CD4-positive, alpha-beta memory T cell (primary cell): ENCODE measurements at regions not wholly inside any gene's neighbourhood (a gene's known extent, or its start where the extent isn't known, plus 50 kb on each side); places are given as distances from the start of the nearest gene placed in this dataset.

Experiments
- CTCF ChIA-PET: fragments of 350-600 bp; sonication (Branson Sonifier 250); formaldehyde crosslinking; loops from one replicate; lab custom pipeline; 2021; ENCODE audit warnings: inconsistent platforms; ENCODE audit not compliant: partially characterized antibody; lab: Charles Lee
- POLR2A ChIA-PET: fragments of 350-600 bp; sonication (Branson Sonifier 250); formaldehyde crosslinking; loops from one replicate; lab custom pipeline; 2021; ENCODE audit not compliant: partially characterized antibody; lab: Charles Lee
- DNase-seq, 5 donors: peaks; one replicate each; pipeline versions ENCODE4 v3.0.0 to v3.0.0-alpha.2; 2020 to 2022; ENCODE audit warnings: mixed read lengths in 1 of 5
- H3K27ac ChIP-seq: one replicate; pipeline ENCODE4 v1.7.0; 2013; ENCODE audit warnings: low read depth, low read length
- H3K27me3 ChIP-seq: 2 replicates; pipeline ENCODE4 v1.7.0; 2013; ENCODE audit warnings: mild to moderate bottlenecking, low read length, moderate library complexity; ENCODE audit not compliant: insufficient read depth
- H3K36me3 ChIP-seq: 2 replicates; pipeline ENCODE4 v1.7.0; 2013; ENCODE audit warnings: mild to moderate bottlenecking, low read length, moderate library complexity; ENCODE audit not compliant: insufficient read depth
- H3K4me1 ChIP-seq: 2 replicates; pipeline ENCODE4 v1.7.0; 2013; ENCODE audit warnings: mild to moderate bottlenecking, low read length, moderate library complexity; ENCODE audit not compliant: insufficient read depth
- H3K4me3 ChIP-seq, 2 donors: one replicate each; pipeline ENCODE4 v1.7.0; 2013; ENCODE audit warnings: low read length in 2 of 2, mild to moderate bottlenecking in 1 of 2
- H3K9me3 ChIP-seq, 2 donors: one replicate each; pipeline ENCODE4 v1.7.0; 2013; ENCODE audit warnings: low read length in 2 of 2, control low read depth in 1 of 2; ENCODE audit not compliant: control insufficient read depth in 1 of 2
- H3K27ac Mint-ChIP-seq, 7 donors: one replicate each; pipeline ENCODE4 v1.8.0; 2020 to 2021; ENCODE audit warnings: mixed read lengths in 7 of 7, mild to moderate bottlenecking in 6 of 7, inconsistent platforms in 3 of 7, moderate library complexity in 3 of 7
- H3K27me3 Mint-ChIP-seq, 2 donors: one replicate each; pipeline ENCODE4 v1.8.0; 2020 to 2021; ENCODE audit warnings: mixed read lengths in 2 of 2
- H3K36me3 Mint-ChIP-seq, 2 donors: one replicate each; pipeline ENCODE4 v1.8.0; 2020 to 2021; ENCODE audit warnings: mixed read lengths in 2 of 2, inconsistent platforms in 1 of 2, mild to moderate bottlenecking in 1 of 2
- H3K4me1 Mint-ChIP-seq, 4 donors: one replicate each; pipeline ENCODE4 v1.8.0; 2020 to 2021; ENCODE audit warnings: mixed read lengths in 4 of 4, mild to moderate bottlenecking in 1 of 4
- H3K4me3 Mint-ChIP-seq, 8 donors: one replicate each; pipeline ENCODE4 v1.8.0; 2020 to 2021; ENCODE audit warnings: mixed read lengths in 8 of 8, mild to moderate bottlenecking in 7 of 8, moderate library complexity in 6 of 8, inconsistent platforms in 3 of 8
- H3K9me3 Mint-ChIP-seq, 8 donors: one replicate each; pipeline ENCODE4 v1.8.0; 2020 to 2021; ENCODE audit warnings: mixed read lengths in 8 of 8, mild to moderate bottlenecking in 5 of 8, inconsistent platforms in 3 of 8, moderate library complexity in 1 of 8
- intact Hi-C: fragments of 100-400 bp; cut with micrococcal nuclease; formaldehyde crosslinking; loops from one replicate; pipeline ENCODE4 v1.15.1; 2023

DNA sequence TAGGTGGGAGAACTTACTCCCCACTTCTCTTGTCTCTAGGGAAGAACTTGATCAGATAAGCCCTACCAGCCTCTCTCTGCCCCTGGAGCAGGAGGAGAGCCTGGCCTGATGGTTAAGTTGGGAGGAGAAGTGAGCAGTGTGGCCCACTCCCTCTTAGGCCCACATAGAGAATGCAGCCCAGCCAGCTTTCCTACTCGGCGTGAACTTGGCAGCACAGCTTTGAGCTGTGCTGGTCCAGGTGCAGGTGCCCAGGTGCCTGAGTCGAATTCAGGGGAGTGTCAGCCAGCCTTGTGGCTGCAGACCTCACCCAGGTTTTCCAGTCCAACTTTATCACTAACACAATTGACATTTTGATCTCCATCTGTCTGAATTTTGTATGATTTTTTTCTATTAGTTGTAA is 77.6 kb upstream of the PAQR3 start:
- H3K4me3 Mint-ChIP-seq = no peak overlapping the region

DNA sequence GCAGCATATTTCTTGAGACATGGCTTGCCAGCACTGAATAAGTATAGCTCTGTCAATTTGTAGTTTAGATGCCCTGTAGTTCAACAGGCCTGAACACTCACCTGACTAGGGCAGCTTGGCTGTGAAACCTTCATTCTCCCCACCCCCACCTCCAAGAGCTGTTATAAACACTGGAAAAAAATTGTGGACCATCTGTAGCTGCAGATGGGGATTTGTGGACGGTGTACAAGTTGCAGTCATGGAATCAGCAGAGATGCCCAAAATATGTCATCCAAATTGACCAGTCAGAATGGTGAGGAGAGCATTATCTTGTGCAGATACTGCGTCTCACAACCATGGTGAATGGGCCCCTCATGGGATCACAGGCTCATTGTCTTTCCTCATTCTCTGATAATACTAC is 76.2 kb upstream of the PAQR3 start:
- Mint-ChIP-seq H3K27me3 (peaks cover 6 to 8% of the 10 kb centered on the region in 2 donors), H3K9me3 (peaks cover 0 to 9% (median 2%) of the 10 kb centered on the region in 8 donors), H3K27ac (no peak overlapping the region), H3K36me3 (no peaks in the 10 kb centered on the region), H3K4me3 (no peak overlapping the region), H3K4me1 (no peaks in the 10 kb centered on the region)
- H3K4me3 ChIP-seq = no peak overlapping the region
- H3K9me3 ChIP-seq = no peaks in the 10 kb centered on the region
- POLR2A ChIA-PET = no interaction called here
- intact Hi-C loops = no loop called here
- DNase-seq = no peak
- no peaks in the 10 kb centered on the region for H3K4me1 ChIP-seq
- H3K27ac ChIP-seq = no peak overlapping the region
- no peaks in the 10 kb centered on the region for H3K36me3 ChIP-seq
- H3K27me3 ChIP-seq = no peaks in the 10 kb centered on the region
- CTCF ChIA-PET = no interaction called here

More for the DNA sequence above, 77.6 kb upstream of the PAQR3 start:
- Histone ChIP-seq H3K9me3 (no peaks in the 10 kb centered on the region), H3K36me3 (no peaks in the 10 kb centered on the region), H3K4me3 (no peak overlapping the region), H3K27me3 (no peaks in the 10 kb centered on the region), H3K4me1 (no peaks in the 10 kb centered on the region), H3K27ac (no peak overlapping the region)
- Mint-ChIP-seq H3K9me3 (peaks cover 0 to 7% (median 2%) of the 10 kb centered on the region in 8 donors), H3K36me3 (no peaks in the 10 kb centered on the region), H3K4me1 (no peaks in the 10 kb centered on the region), H3K27me3 (peaks cover 3% of the 10 kb centered on the region in 2 donors), H3K27ac (no peak overlapping the region)
- intact Hi-C loops = no loop called here
- POLR2A ChIA-PET = no interaction called here
- DNase-seq = no peak
- CTCF ChIA-PET = no interaction called here

- no peaks in the 10 kb centered on the region for H3K4me1 Mint-ChIP-seq
- H3K27ac Mint-ChIP-seq = no peak overlapping the region
- H3K4me1 ChIP-seq = no peaks in the 10 kb centered on the region
- POLR2A ChIA-PET = no interaction called here
- DNase-seq = no peak
- no peak overlapping the region for H3K27ac ChIP-seq
- H3K27me3 Mint-ChIP-seq = peaks cover 6 to 11% of the 10 kb centered on the region in 2 donors
- no peak overlapping the region for H3K4me3 Mint-ChIP-seq
- H3K9me3 Mint-ChIP-seq = peaks cover 0 to 9% (median 2%) of the 10 kb centered on the region in 8 donors
- CTCF ChIA-PET = no interaction called here
- no peaks in the 10 kb centered on the region for H3K36me3 Mint-ChIP-seq
- H3K9me3 ChIP-seq = no peaks in the 10 kb centered on the region
- intact Hi-C loops = no loop called here
- no peak overlapping the region for H3K4me3 ChIP-seq
- H3K27me3 ChIP-seq = no peaks in the 10 kb centered on the region
- H3K36me3 ChIP-seq = no peaks in the 10 kb centered on the region
Measured at GRCh38 chr4:79014230-79014629, 75.0 kb upstream of the PAQR3 start.

- intact Hi-C loops = no loop called here
- CTCF ChIA-PET = no interaction called here
- H3K9me3 Mint-ChIP-seq = peaks cover 0 to 9% (median 0%) of the 10 kb centered on the region in 8 donors
Measured at GRCh38 chr4:79013756-79014155, 74.5 kb upstream of the PAQR3 start.

GRCh38 chr4:78990938-78991810 is 51.9 kb upstream of the PAQR3 start:
- Histone ChIP-seq H3K36me3 (no peaks in the 10 kb centered on the region), H3K4me1 (no peaks in the 10 kb centered on the region), H3K27me3 (no peaks in the 10 kb centered on the region), H3K9me3 (no peaks in the 10 kb centered on the region), H3K27ac (no peak overlapping the region), H3K4me3 (no peak overlapping the region)
- H3K27ac Mint-ChIP-seq = no peak overlapping the region
- peaks cover 4 to 8% of the 10 kb centered on the region in 2 donors for H3K27me3 Mint-ChIP-seq
- no peak overlapping the region for H3K4me3 Mint-ChIP-seq
- CTCF ChIA-PET = no interaction called here
- no peaks in the 10 kb centered on the region for H3K4me1 Mint-ChIP-seq
- H3K9me3 Mint-ChIP-seq = no peaks in the 10 kb centered on the region
- intact Hi-C loops = no loop called here
- POLR2A ChIA-PET = no interaction called here
- no peaks in the 10 kb centered on the region for H3K36me3 Mint-ChIP-seq
- no peak for DNase-seq

More at GRCh38 chr4:79013756-79014155, 74.5 kb upstream of the PAQR3 start:
- Mint-ChIP-seq H3K27ac (no peak overlapping the region), H3K4me1 (no peaks in the 10 kb centered on the region), H3K4me3 (no peak overlapping the region), H3K27me3 (peaks cover 5 to 10% of the 10 kb centered on the region in 2 donors), H3K36me3 (no peaks in the 10 kb centered on the region)
- Histone ChIP-seq H3K4me3 (no peak overlapping the region), H3K9me3 (no peaks in the 10 kb centered on the region), H3K27ac (no peak overlapping the region), H3K4me1 (no peaks in the 10 kb centered on the region), H3K36me3 (no peaks in the 10 kb centered on the region), H3K27me3 (no peaks in the 10 kb centered on the region)
- no peak for DNase-seq
- POLR2A ChIA-PET = no interaction called here

- Histone ChIP-seq H3K9me3 (no peaks in the 10 kb centered on the region), H3K4me1 (no peaks in the 10 kb centered on the region), H3K36me3 (no peaks in the 10 kb centered on the region), H3K27me3 (no peaks in the 10 kb centered on the region), H3K4me3 (no peak overlapping the region), H3K27ac (no peak overlapping the region)
- H3K9me3 Mint-ChIP-seq = no peaks in the 10 kb centered on the region
- peaks cover 10 to 15% of the 10 kb centered on the region in 2 donors for H3K27me3 Mint-ChIP-seq
- no peak overlapping the region for H3K27ac Mint-ChIP-seq
- no peaks in the 10 kb centered on the region for H3K4me1 Mint-ChIP-seq
- DNase-seq = no peak
- CTCF ChIA-PET = no interaction called here
- H3K4me3 Mint-ChIP-seq = no peak overlapping the region
- intact Hi-C loops = no loop called here
- no peaks in the 10 kb centered on the region for H3K36me3 Mint-ChIP-seq
- POLR2A ChIA-PET = no interaction called here
Measured at GRCh38 chr4:78989697-78990270, 50.5 kb upstream of the PAQR3 start.
